NB4 (cell line): ENCODE measurements at regions not wholly inside any gene's neighbourhood (a gene's known extent, or its start where the extent isn't known, plus 50 kb on each side); places are given as distances from the start of the nearest gene placed in this dataset.

Experiments
- MAX ChIP-seq: IDR thresholded peaks from 2 replicates; pipeline ENCODE4 v1.6.1; 2011; ENCODE audit warnings: low read depth, low read length
- TF ChIP-seq, protein P1 (sequence below): IDR thresholded peaks from one replicate; pipeline ENCODE4 v1.5.1; 2012; ENCODE audit warnings: low read depth, low read length

DNA sequence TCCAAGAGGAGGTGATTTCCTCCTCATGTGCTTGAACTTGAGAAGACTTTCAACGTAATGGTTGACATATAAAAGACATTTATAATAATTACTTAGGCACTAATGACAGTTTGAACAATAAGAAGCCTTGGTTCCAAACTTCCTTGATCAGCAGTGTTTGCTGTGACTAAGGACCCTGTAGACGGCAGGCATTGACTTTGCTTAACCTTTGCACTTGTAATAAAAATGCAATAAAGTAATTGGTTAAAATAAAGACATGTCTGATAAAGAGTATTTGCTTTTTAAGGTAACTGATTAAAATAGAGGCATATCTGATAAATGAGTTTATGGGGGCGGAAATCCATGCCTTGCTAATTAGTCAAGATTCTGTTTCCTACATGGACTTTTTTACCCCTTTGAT is 82.2 kb upstream of the ST8SIA3 start:
- TF ChIP-seq, protein P1, sequence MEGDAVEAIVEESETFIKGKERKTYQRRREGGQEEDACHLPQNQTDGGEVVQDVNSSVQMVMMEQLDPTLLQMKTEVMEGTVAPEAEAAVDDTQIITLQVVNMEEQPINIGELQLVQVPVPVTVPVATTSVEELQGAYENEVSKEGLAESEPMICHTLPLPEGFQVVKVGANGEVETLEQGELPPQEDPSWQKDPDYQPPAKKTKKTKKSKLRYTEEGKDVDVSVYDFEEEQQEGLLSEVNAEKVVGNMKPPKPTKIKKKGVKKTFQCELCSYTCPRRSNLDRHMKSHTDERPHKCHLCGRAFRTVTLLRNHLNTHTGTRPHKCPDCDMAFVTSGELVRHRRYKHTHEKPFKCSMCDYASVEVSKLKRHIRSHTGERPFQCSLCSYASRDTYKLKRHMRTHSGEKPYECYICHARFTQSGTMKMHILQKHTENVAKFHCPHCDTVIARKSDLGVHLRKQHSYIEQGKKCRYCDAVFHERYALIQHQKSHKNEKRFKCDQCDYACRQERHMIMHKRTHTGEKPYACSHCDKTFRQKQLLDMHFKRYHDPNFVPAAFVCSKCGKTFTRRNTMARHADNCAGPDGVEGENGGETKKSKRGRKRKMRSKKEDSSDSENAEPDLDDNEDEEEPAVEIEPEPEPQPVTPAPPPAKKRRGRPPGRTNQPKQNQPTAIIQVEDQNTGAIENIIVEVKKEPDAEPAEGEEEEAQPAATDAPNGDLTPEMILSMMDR, result no peak
- TF ChIP-seq MAX, result no peak
